HEK293T (cell line): ENCODE measurements at regions not wholly inside any gene's neighbourhood (a gene's known extent, or its start where the extent isn't known, plus 50 kb on each side); places are given as distances from the start of the nearest gene placed in this dataset.
"Not testable (repeated sequence)": the region's sequence is repeated elsewhere in the genome, so short reads cannot be mapped to it uniquely, and the experiment has no call there.

Experiments
- CTCF ChIA-PET: fragments of 350-600 bp; formaldehyde crosslinking; extraction: SDS; loops from one replicate; lab custom pipeline; 2021; ENCODE audit warnings: antibody characterized with exemption, inconsistent platforms; lab: Yijun Ruan, JAX
- POLR2A ChIA-PET: fragments of 350-600 bp; formaldehyde crosslinking; extraction: SDS; loops from one replicate; lab custom pipeline; 2020; ENCODE audit warnings: antibody characterized with exemption, inconsistent platforms; lab: Yijun Ruan, JAX
- DNase-seq: peaks from one replicate; pipeline ENCODE4 v3.0.0; 2012; ENCODE audit warnings: mixed read lengths; ENCODE audit errors: extremely low spot score
- ARNT ChIP-seq: fragments of 450-650 bp; IDR thresholded peaks from 2 replicates; pipeline ENCODE4 v1.6.1; 2017; ENCODE audit warnings: mild to moderate bottlenecking
- BHLHE40 ChIP-seq: fragments of 450-650 bp; IDR thresholded peaks from 2 replicates; pipeline ENCODE4 v1.6.1; 2016; ENCODE audit warnings: mild to moderate bottlenecking, moderate library complexity, borderline replicate concordance
- CTBP1 ChIP-seq: fragments of 450-650 bp; IDR thresholded peaks from 2 replicates; pipeline ENCODE4 v1.6.1; 2016; ENCODE audit warnings: borderline replicate concordance
- ELF4 ChIP-seq: fragments of 450-650 bp; IDR thresholded peaks from 2 replicates; pipeline ENCODE4 v1.6.1; 2017; ENCODE audit warnings: antibody characterized with exemption
- FOXA1 ChIP-seq: fragments of 450-650 bp; IDR thresholded peaks from 2 replicates; pipeline ENCODE4 v1.6.1; 2016; ENCODE audit warnings: mild to moderate bottlenecking
- FOXK2 ChIP-seq: fragments of 450-650 bp; IDR thresholded peaks from 2 replicates; pipeline ENCODE4 v1.6.1; 2016; ENCODE audit warnings: mild to moderate bottlenecking
- FOXM1 ChIP-seq: fragments of 450-650 bp; IDR thresholded peaks from 2 replicates; pipeline ENCODE4 v1.6.1; 2017; ENCODE audit warnings: mild to moderate bottlenecking, borderline replicate concordance
- HDGF ChIP-seq: fragments of 450-650 bp; IDR thresholded peaks from 2 replicates; pipeline ENCODE4 v1.6.1; 2017; ENCODE audit warnings: antibody characterized with exemption, borderline replicate concordance
- L3MBTL2 ChIP-seq: fragments of 450-650 bp; conservative IDR thresholded peaks from 2 replicates; pipeline ENCODE4 v1.6.1; 2016; ENCODE audit warnings: mild to moderate bottlenecking
- LEF1 ChIP-seq: fragments of 450-650 bp; IDR thresholded peaks from 2 replicates; pipeline ENCODE4 v1.6.1; 2017; ENCODE audit warnings: mild to moderate bottlenecking, borderline replicate concordance
- NFRKB ChIP-seq: fragments of 450-650 bp; IDR thresholded peaks from 2 replicates; pipeline ENCODE4 v1.6.1; 2016; ENCODE audit warnings: mild to moderate bottlenecking, moderate library complexity
- SP1 ChIP-seq: fragments of 450-650 bp; IDR thresholded peaks from 2 replicates; pipeline ENCODE4 v1.6.1; 2017
- SUZ12 ChIP-seq: fragments of 450-650 bp; IDR thresholded peaks from 2 replicates; pipeline ENCODE4 v1.6.1; 2016; ENCODE audit warnings: mild to moderate bottlenecking
- TARDBP ChIP-seq: fragments of 450-650 bp; IDR thresholded peaks from 2 replicates; pipeline ENCODE4 v1.6.1; 2016
- ZNF384 ChIP-seq: fragments of 450-650 bp; IDR thresholded peaks from 2 replicates; pipeline ENCODE4 v1.6.1; 2016
- TF ChIP-seq, protein P1 (sequence below): fragments of 450-650 bp; IDR thresholded peaks from 2 replicates; pipeline ENCODE4 v1.6.1; 2016

DNA sequence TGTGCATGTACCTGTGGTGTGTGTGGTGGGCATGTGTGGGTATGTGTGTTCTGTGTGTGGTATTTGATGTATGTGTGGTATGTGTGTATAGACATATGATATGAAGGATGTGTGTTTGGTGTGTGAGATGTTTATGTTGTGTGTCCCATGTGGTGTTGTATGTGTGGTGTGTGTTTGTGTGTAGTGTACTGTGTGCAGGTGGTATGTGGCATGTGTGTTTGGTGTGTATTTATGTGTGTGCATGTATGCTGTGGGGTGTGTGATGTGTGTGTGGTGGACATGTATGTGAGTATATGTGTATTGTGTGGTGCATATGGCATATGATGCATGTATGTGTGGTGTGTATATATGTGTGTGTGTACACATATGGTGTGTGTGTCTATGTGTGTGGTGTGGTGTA lies 718.8 kb upstream of the SOX11 start:
- POLR2A ChIA-PET: no interaction called here

GRCh38 chr2:4973973-4974372 lies 718.2 kb upstream of the SOX11 start:
- POLR2A ChIA-PET: no interaction called here
- TF ChIP-seq L3MBTL2: no peak
- TF ChIP-seq SUZ12: no peak
- no peak for TF ChIP-seq CTBP1
- no peak for TF ChIP-seq ZNF384
- TF ChIP-seq NFRKB: no peak
- TF ChIP-seq FOXM1: no peak
- TF ChIP-seq ELF4: no peak
- TF ChIP-seq BHLHE40: no peak
- no peak for TF ChIP-seq SP1
- no peak for TF ChIP-seq FOXA1
- no peak for TF ChIP-seq ARNT
- TF ChIP-seq LEF1: no peak
- TF ChIP-seq TARDBP: no peak
- TF ChIP-seq, protein P1, sequence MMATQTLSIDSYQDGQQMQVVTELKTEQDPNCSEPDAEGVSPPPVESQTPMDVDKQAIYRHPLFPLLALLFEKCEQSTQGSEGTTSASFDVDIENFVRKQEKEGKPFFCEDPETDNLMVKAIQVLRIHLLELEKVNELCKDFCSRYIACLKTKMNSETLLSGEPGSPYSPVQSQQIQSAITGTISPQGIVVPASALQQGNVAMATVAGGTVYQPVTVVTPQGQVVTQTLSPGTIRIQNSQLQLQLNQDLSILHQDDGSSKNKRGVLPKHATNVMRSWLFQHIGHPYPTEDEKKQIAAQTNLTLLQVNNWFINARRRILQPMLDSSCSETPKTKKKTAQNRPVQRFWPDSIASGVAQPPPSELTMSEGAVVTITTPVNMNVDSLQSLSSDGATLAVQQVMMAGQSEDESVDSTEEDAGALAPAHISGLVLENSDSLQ: no peak
- TF ChIP-seq HDGF: no peak
- TF ChIP-seq FOXK2: no peak
- no peak for DNase-seq
- CTCF ChIA-PET: no interaction called here

More for the DNA sequence above, 718.8 kb upstream of the SOX11 start:
- no peak for DNase-seq
- CTCF ChIA-PET: no interaction called here
- TF ChIP-seq ZNF384 (no peak), ELF4 (no peak), ARNT (no peak), TARDBP (no peak), LEF1 (no peak), FOXK2 (no peak), SP1 (no peak), NFRKB (no peak), FOXM1 (no peak), HDGF (no peak), CTBP1 (no peak), FOXA1 (no peak)
- TF ChIP-seq, protein P1: no peak

GRCh38 chr2:4976407-4976806 lies 715.8 kb upstream of the SOX11 start:
- ChIA-PET CTCF (no interaction called here), POLR2A (no interaction called here)
- TF ChIP-seq FOXM1 (no peak), SP1 (no peak), TARDBP (no peak), L3MBTL2 (no peak), NFRKB (no peak), ARNT (no peak), ZNF384 (no peak), SUZ12 (no peak), CTBP1 (no peak), ELF4 (no peak), HDGF (no peak)
- DNase-seq: no peak

DNA sequence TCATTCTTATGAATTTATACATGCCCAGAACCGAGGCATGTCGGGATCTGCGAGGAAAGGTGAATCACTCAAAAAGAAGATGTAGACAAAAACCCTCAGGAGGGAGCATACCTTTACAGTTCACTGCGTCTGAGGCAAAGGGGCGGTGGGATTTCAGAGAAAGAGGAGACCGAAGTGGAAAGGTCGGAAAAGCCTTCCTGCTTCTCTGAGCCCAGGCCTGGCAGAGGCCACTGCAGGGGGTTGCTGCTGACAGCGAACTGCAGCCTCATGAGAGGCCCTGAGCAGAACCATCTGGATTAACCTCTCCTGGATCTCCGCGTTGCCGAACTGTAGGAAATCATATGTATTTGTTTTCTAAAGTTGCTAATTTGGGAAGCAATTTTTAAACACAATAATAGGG lies 713.1 kb upstream of the SOX11 start:
- ChIA-PET CTCF (no interaction called here), POLR2A (no interaction called here)
- DNase-seq: no peak
- no peak for TF ChIP-seq NFRKB
- TF ChIP-seq TARDBP: no peak

GRCh38 chr2:4980995-4981394 lies 711.2 kb upstream of the SOX11 start:
- no peak for DNase-seq
- ChIA-PET CTCF (no interaction called here), POLR2A (no interaction called here)
- no peak for TF ChIP-seq SUZ12
- TF ChIP-seq, protein P1: no peak

GRCh38 chr2:4981802-4982409 lies 710.3 kb upstream of the SOX11 start:
- DNase-seq: no peak
- POLR2A ChIA-PET: no interaction called here
- CTCF ChIA-PET: no interaction called here
- TF ChIP-seq ARNT (no peak), SUZ12 (no peak)

GRCh38 chr2:4988444-4988843 lies 703.7 kb upstream of the SOX11 start:
- CTCF ChIA-PET, POLR2A ChIA-PET, DNase-seq: not testable (repeated sequence)

DNA sequence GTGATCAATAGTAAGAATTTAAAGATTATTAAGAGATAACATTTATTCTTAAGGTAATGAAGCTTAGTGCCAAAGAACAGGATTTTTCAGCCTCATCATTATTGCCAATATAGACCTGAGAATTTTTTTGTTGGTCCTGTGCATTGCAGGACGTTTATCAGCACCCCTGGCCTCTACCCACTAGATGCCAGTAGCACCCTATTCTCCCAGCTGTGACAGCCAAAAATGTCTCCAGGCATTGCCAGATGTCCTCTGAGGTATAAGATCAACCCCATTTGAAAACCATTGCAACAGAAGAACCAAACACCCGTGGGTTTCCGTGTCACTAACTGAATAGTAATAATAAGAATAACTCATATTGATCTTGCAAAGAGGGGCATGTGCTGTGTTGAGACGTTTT lies 700.0 kb upstream of the SOX11 start:
- ChIA-PET CTCF (no interaction called here), POLR2A (no interaction called here)
- DNase-seq: no peak
- no peak for TF ChIP-seq ELF4
- TF ChIP-seq SUZ12: no peak
- no peak for TF ChIP-seq ARNT
- TF ChIP-seq BHLHE40: no peak
- no peak for TF ChIP-seq CTBP1
- TF ChIP-seq SP1: no peak
- no peak for TF ChIP-seq NFRKB
- no peak for TF ChIP-seq FOXA1
- TF ChIP-seq HDGF: no peak
